HG03039 (cell line): ENCODE measurements at regions not wholly inside any gene's neighbourhood (a gene's known extent, or its start where the extent isn't known, plus 50 kb on each side); places are given as distances from the start of the nearest gene placed in this dataset.
"Not testable (repeated sequence)": the region's sequence is repeated elsewhere in the genome, so short reads cannot be mapped to it uniquely, and the experiment has no call there.

Source experiments
- ATAC-seq: cut with Tn5 transposase; IDR thresholded peaks from one replicate; pipeline ENCODE4 v1.9.1; 2021; ENCODE audit warnings: mild to moderate bottlenecking, moderate library complexity; ENCODE audit not compliant: unreplicated experiment

- ATAC-seq: no peak
Measured at GRCh38 chr6:66555082-66555481, 848.1 kb upstream of the EYS start.

DNA sequence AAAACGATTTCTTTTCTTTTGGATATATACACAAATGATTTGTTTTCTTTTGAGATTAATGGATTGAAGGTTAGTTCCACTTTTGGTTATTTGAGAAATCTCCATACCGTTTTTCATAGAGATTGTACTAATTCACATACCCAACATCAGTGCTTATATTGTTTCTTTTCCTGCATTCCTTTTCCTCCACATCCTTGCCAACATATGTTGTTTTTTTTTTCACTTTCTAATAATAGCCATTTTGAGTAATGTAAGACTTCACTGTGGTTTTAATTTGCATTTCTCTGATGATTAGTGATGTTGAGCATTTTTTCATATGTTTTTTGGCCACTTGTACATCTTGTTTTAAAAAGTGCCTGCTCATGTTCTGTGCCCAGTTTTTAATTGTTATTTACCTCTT, 846.4 kb upstream of the EYS start:
- ATAC-seq: no peak

DNA sequence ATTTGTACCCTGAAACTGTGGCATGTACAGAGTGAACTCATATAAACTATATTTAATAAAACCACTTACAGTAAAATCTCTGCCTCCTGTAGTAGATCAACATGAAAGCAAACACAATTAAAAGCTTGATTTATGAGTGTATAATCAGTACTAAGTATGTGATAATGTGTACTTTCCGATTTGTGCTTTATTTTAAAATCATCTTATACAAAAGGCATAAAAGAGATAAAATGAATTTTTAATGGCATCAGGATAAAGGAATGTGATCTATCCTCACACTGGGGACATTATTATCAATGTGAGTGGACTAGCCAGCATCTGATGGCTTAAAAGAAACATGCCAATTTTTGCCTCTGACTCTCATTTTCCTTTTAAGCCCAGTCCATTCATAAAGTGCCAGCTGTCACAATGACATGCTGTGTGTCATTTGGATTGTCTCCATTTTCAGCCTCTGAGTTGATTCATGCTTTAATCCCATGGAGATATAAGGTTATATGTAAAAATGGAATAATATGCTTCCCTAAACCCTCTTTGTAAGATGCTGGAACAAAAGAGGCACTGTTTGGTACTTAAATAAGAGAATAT, 831.6 kb upstream of the EYS start:
- ATAC-seq: no peak

GRCh38 chr6:66533921-66534404, 826.9 kb upstream of the EYS start:
- no peak for ATAC-seq

- no peak for ATAC-seq
Measured at GRCh38 chr6:66526061-66526460, 819.0 kb upstream of the EYS start.

DNA sequence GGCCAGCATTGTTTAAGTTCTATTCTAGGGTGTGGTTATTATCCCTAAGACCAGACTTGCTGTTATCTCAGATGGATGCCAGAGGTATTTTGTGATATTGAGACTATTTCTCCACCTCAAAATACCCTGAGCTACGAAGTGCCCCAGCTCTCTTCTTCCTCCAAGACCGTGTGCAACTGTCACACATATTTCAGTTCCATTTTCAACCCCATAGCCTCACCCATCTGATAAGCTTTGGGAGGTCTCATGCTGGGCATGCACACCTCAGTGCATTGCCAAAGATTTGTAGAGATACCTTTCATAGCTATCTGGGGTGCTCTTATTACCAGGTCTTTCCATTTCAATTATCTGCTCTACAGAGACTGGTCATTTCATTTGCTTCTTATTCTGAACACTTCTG, 815.8 kb upstream of the EYS start:
- ATAC-seq: no peak

- no peak for ATAC-seq
Measured at GRCh38 chr6:66516377-66516776, 809.4 kb upstream of the EYS start.

DNA sequence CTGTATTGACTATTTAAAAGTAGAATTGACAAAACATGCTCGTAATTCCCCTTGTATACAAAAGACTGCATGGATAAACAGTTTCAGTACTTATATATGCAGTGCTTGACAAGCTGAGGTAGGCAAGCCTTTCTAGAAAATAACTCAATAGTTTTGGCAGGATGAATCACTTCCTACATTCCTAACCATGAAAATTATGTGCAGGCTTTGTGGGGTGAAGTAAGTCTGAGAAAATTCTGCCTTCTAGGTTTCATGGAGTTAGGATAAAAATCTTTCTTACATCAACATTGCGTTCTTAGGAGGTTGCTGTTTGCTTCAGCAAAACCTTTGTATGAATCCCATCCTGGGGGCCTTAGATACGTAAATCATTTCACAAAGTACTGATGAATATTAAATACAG, 801.4 kb upstream of the EYS start:
- no peak for ATAC-seq

GRCh38 chr6:66499851-66500250, 792.8 kb upstream of the EYS start:
- ATAC-seq: no peak

DNA sequence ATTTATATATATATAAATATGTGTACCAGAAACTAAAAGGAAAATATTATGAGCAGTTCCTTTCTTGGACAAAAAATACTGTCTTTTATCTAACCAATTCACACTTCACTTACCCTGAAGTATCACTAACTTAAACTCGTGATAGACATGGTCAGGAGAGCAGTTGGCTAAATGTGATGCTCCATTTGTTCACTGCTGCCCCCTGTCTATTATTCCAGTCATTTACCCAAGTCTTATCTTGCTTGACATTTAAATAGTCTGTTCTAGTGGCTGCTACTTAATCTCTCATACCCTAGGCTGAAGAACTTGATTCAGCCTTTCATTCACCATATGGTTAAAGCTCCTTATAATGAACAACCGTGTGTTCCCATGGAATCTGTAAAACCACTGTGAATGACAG, 789.6 kb upstream of the EYS start:
- ATAC-seq: no peak

GRCh38 chr6:66494643-66495042, 787.6 kb upstream of the EYS start:
- ATAC-seq: not testable (repeated sequence)

- no peak for ATAC-seq
Measured at GRCh38 chr6:66489269-66489987, 782.4 kb upstream of the EYS start.

- ATAC-seq: no peak
Measured at GRCh38 chr6:66481216-66481615, 774.2 kb upstream of the EYS start.

- ATAC-seq: no peak
Measured at GRCh38 chr6:66478705-66479104, 771.7 kb upstream of the EYS start.

DNA sequence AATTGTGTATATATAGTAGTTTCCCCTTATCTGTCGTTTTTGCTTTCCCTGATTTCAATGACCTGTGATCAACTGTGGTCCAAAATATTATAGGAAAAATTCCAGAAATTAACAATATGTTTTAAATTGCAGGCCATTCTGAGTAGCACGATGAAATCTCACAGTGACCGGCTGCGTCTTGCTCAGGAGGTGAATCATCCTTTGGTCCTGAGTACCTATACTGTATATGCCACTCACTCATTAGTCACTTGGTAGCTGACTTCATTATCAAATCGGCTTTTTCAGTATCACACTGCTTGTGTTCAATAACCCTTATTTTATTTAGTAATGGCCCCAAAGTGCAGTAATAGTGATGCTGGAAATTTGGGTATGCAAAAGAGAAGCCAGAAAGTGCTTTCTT, 728.3 kb upstream of the EYS start:
- ATAC-seq: no peak

GRCh38 chr6:66429210-66429609, 722.2 kb upstream of the EYS start:
- ATAC-seq: no peak

GRCh38 chr6:66423047-66423446, 716.0 kb upstream of the EYS start:
- ATAC-seq: no peak

DNA sequence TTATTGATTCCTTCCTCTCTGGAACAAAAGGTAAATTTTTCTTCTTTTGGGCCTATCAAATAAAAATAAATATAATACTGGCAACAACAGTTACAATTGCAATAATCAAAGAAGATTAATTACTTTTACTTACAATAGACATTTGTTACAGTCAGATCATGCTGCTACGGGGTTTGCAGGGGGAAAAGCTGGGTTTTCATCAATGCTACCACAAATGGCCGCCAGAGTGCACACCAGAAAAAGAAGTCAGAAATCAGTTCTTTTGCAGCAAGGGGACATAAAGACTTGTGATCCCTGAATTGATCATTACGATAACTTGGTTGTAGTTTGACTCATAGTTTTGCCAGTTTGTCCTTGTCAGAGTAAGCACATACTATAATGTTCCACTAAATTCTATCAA, 714.5 kb upstream of the EYS start:
- no peak for ATAC-seq

DNA sequence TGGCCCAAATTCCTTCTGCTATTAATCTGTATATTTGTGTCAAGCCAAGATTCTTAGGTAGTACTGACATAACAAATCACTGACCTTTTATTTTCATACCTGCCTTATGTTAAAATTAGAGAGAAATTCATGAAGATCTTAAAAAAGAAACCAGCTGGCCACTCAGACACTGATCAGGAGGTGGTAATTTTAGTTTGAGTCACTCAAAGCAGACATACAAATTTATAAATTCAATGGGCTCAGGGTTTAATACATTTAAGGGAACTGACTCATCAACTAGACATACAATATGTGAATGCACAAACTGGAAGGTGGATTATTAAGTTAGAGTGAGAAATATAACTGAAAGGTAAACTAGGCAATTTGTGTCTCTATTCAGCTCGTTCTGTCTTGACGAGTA, 711.9 kb upstream of the EYS start:
- ATAC-seq: no peak

DNA sequence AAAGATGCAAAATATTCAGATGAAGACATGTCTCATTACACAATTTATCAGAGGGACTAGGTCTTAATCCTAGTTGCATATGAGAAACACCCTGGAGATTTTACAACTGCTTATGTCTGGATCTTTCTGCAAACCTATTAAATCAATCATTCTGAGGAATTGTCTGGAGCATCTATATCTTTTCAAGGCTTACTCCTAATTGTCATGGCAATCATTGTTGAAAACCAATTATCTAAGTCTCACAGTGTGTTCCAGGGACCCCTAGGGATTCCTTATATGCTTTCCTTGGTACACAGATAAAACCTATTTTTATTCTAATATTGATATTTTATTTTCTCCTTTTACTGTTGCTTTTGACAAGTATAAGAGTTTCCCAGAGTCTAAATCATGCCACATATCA, 696.9 kb upstream of the EYS start:
- no peak for ATAC-seq

DNA sequence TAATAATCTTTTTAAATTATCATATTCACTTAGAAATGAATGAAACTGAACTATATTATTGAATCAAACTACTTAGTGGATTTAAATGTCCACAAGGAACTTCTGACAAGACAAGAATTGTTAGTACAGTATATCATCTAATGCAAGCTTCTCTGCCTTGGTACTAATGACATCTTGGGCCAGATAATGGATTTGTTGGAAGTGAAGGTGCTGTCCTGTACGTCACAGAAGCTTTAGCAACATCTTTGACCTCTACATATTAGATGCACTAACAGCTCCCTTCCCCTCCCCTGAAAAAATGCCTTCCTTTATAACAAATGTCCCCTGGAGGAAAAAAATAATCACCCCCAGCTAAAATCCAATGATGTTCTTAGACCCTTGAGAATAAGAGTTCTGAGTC, 695.8 kb upstream of the EYS start:
- ATAC-seq: no peak

- no peak for ATAC-seq
Measured at GRCh38 chr6:66396549-66396948, 689.5 kb upstream of the EYS start.

DNA sequence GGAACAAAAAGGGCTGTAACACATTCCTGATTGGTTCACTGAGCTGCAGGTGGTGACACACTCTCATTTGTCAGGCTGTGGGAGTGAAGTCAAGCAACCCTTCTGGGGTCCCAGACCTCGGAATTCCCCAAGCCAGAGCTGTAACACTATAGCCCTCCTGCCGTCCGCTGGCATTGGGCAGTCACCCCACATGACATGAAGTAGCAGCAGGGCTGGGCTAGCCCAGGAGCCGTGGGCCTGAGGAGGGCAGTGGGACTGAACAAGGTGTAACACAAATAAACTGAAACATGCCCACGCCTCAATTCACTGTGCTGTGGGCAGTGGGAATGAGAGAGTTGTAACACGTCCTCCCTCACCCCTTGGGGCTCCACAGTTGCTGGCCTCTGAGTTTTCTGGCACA, 689.1 kb upstream of the EYS start:
- no peak for ATAC-seq
